Vagina (tissue), 2 donors: ENCODE measurements at regions not wholly inside any gene's neighbourhood (a gene's known extent, or its start where the extent isn't known, plus 50 kb on each side); places are given as distances from the start of the nearest gene placed in this dataset.

Source experiments
- POLR2A ChIP-seq, 2 donors: fragments of 450-650 bp; IDR thresholded peaks; one replicate each; pipeline ENCODE4 v1.6.1; 2017; ENCODE audit warnings: antibody characterized with exemption in 2 of 2, mild to moderate bottlenecking in 2 of 2, moderate library complexity in 2 of 2
- TF ChIP-seq, protein P1 (sequence below), 3 experiments: fragments of 450-650 bp in 2 of 3; fragments of 200-600 bp in 1 of 3; sonication (generic) in 1 of 3; IDR thresholded peaks; one replicate each; pipeline ENCODE4 v1.5.1; 2017 to 2019; ENCODE audit warnings: antibody characterized with exemption in 3 of 3, mild to moderate bottlenecking in 2 of 3, moderate library complexity in 2 of 3

DNA sequence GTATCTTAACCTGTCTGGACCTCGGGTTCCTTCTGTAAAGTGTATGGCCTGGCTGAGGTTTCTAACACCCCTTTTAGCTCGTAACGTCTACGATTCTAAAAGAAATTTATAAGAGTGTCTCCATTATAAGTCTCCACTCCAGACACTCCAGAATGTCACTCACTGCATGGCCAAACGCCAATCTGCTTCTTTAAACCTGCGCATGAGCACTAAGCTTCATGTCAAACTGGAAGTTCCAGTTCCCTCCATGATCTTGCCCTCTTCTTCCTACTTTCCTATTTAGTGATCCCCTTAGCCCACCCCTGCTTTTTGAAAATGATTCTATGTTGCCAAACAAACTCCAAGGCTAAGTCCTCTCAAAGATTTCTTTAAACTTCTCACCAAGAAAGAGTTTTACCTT lies 241.4 kb upstream of the NPVF start:
- TF ChIP-seq, protein P1, sequence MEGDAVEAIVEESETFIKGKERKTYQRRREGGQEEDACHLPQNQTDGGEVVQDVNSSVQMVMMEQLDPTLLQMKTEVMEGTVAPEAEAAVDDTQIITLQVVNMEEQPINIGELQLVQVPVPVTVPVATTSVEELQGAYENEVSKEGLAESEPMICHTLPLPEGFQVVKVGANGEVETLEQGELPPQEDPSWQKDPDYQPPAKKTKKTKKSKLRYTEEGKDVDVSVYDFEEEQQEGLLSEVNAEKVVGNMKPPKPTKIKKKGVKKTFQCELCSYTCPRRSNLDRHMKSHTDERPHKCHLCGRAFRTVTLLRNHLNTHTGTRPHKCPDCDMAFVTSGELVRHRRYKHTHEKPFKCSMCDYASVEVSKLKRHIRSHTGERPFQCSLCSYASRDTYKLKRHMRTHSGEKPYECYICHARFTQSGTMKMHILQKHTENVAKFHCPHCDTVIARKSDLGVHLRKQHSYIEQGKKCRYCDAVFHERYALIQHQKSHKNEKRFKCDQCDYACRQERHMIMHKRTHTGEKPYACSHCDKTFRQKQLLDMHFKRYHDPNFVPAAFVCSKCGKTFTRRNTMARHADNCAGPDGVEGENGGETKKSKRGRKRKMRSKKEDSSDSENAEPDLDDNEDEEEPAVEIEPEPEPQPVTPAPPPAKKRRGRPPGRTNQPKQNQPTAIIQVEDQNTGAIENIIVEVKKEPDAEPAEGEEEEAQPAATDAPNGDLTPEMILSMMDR (IDR thresholded peaks at IDR 0.05): no peak
- TF ChIP-seq POLR2A (IDR thresholded peaks at IDR 0.05): no peak
